ENCODE measurements at regions not wholly inside any gene's neighbourhood (a gene's known extent, or its start where the extent isn't known, plus 50 kb on each side); places are given as distances from the start of the nearest gene placed in this dataset.

DNA sequence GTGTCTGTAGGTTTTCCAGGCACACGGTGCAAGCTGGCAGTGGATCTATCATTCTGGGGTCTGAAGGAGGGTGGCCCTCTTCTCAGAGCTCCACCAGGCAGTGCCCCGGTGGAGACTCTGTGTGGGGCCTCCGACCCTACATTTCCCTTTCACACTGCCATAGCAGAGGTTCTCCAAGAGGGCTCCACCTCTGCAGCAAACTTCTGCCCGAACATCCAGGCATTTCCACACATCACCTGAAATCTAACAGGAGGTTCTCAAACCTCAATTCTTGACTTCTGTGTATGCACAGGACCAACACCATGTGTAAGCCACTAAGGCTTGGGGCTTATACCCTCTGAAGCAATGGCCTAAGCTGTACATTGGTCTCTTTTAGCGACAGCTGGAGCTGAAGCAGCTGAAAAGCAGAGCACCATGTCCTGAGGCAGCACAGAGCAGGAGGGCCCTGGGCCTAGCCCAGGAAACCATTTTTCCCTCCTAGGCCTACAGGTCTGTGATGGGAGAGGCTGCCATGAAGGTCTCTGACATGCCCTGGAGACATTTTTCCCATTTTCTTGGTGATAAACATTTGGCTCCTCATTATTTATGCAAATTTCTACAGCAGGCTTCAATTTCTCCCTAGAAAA is 253.3 kb downstream of the ERMARD start:
- TF ChIP-seq POLR2A (IDR thresholded peaks at IDR 0.05), result no peak
- TF ChIP-seq, protein P1, sequence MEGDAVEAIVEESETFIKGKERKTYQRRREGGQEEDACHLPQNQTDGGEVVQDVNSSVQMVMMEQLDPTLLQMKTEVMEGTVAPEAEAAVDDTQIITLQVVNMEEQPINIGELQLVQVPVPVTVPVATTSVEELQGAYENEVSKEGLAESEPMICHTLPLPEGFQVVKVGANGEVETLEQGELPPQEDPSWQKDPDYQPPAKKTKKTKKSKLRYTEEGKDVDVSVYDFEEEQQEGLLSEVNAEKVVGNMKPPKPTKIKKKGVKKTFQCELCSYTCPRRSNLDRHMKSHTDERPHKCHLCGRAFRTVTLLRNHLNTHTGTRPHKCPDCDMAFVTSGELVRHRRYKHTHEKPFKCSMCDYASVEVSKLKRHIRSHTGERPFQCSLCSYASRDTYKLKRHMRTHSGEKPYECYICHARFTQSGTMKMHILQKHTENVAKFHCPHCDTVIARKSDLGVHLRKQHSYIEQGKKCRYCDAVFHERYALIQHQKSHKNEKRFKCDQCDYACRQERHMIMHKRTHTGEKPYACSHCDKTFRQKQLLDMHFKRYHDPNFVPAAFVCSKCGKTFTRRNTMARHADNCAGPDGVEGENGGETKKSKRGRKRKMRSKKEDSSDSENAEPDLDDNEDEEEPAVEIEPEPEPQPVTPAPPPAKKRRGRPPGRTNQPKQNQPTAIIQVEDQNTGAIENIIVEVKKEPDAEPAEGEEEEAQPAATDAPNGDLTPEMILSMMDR (IDR thresholded peaks at IDR 0.05), result no peak

Measured in body of pancreas (tissue), 4 donors.